HG02973 (cell line): ENCODE measurements at regions not wholly inside any gene's neighbourhood (a gene's known extent, or its start where the extent isn't known, plus 50 kb on each side); places are given as distances from the start of the nearest gene placed in this dataset.

Experiments
- ATAC-seq: cut with Tn5 transposase; IDR thresholded peaks from one replicate; pipeline ENCODE4 v1.9.1; 2021; ENCODE audit warnings: moderate library complexity; ENCODE audit not compliant: unreplicated experiment

DNA sequence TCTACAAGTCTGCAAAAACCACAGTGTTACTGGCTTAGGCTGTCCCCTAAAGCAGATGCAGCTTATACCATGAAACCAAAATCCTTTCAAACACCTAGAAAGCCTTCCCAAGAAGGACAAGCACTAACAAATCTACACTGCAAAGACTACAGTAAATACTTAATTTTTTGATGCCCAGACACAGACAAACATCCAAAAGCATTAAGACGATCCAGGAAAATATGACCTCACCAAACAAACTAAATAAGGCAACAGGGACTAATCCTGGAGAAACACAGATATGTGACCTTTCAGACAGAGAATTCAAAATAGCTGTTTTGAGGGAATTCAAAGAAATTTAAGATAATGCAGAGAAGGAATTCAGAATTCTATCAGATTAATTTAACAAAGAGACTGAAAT is 423.5 kb downstream of the COL12A1 start:
- ATAC-seq = no peak

DNA sequence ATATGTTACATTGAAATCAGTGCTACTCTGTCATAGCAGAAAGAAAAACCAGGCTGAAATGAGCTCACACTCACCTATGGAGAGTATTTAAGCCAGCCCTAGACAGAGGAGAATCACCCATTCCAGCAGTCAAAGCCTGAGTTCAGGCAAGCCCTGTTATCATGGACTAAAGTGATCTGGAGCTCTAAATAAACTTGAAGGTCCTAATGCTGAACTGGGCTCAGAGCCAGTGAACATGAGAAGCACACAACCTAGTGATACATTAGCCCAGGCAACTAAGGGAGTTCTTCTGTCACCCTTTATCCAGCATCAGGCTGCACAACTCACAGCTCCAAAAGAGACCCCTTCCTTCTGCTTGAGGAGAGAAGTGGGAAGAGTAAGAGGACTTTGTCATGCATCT is 425.0 kb downstream of the COL12A1 start:
- no peak for ATAC-seq

DNA sequence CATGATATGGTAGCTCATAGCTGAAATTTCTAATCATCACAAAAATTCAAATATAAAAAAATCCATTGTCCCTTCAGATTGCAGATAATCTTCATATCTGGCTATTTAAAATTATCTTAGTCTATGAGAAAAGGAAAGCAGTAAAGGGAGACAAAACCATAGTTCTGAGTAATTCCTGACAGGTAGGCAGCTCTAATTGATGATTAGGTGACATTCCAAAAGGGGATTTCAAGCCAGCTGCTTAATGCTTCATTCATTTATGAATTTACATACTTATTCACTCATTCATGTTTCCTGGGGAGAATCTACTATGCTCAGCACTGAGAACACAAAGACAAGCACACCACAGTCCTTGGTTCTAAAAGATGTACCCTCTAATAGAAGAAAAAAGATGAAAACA is 437.1 kb downstream of the COL12A1 start:
- no peak for ATAC-seq

DNA sequence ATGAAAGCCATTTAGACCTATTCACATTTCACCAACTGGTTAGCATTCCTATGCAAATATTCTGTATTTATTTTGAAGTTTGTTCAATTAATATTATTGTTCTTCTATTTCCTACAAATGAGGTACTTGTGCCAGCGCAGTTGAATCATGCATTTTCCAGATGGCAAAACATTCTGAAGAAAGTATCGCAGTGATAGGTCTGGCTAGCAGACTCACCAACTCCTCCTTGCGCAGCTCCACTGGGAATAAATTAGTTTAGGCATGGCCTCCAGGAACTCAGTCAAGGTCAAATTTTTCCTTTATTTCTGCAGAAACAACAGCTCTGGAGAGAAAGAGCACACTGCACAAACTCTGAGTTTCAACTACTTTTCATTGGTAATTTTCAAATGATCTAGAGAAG is 437.7 kb downstream of the COL12A1 start:
- no peak for ATAC-seq

DNA sequence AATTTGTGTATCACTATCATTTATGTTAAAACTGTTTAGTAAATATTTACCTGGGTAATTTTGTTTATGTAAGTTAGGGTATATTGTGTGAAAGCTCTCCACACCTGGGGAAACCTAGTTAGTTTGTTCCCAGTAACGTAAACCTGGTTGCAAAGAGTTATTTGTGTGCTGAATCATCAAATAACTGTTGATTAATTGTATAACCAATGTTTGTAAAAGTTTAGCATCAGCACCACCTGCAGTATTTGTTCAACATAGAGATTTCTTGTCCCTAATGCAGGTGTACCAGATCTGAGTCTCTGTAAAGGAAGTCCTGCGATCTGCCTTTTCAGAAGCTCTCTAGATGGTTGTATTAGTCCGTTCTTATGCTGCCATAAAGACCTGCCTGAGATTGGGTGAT is 440.4 kb downstream of the COL12A1 start:
- ATAC-seq = no peak

DNA sequence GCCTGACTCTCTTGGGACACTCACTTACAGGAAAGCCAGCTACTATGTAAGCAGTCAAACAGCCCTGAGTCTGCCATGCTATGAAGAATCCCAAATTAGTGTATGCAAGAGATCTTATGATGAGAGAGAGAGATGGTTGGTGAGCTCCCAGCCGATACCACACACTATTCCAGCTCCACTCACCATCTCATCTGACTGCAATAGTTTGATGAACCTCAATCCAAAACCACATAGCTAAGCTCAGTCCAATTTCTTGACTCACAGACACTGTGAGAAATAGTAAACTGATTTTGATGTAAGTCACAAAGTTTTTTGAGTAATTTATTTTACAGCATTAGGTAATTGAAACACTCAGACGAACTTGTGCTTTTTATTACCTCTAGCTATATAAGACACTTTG is 441.4 kb downstream of the COL12A1 start:
- no peak for ATAC-seq

DNA sequence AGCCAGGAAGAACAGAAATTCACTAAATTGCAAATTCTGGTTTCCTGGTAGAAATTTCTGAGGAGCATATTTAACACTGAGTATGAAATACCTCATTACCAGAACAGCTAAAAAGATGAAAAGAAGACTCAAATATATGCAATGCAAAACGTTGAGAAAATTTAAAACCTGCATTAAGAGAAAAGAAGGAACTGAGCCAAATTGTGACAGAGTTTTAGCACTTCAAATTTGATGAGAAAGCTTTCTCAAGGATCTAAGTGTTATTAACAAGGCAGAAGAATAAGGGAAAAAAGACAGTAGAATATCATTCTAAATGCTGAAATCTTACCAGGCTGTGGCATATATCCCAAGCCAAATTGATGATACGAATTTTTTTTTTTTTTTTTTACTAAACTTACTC is 443.0 kb downstream of the COL12A1 start:
- ATAC-seq = no peak

DNA sequence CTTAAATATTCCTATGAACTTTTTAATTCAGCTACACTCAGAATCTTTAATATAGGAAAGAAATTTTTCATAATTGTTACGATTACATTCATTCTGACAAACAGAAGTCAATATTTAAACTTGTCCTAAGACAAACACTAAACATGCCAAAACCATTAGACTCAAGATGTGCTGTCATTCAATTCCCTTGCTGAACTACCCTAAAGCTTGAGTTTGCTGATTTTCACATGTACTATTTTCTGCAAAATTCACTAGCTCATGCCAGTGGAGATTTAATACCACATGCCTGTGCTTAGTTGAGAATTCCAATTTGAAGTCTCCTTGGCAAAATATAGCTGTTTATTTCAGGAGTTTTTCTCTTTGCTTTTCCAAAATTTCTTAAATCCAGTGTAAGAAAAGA is 448.0 kb downstream of the COL12A1 start:
- no peak for ATAC-seq

DNA sequence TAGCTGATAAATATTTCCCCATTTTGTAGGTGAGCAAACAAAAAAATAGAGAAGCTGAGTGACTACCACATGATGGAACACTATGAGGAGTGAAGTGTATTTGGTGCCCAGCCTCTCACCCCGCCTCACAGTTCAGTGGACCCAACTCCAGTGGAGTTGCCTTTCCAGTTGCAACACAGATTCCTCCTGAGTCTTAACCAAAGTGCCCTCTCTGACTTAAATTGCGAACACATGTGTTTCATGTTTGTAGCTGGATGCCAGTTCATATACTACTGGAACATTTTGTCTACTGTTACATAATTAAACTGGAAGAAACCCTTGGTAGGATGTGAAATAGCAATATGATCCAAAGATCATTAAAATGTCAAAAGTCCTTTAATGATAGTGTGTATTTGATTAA is 448.9 kb downstream of the COL12A1 start:
- no peak for ATAC-seq

DNA sequence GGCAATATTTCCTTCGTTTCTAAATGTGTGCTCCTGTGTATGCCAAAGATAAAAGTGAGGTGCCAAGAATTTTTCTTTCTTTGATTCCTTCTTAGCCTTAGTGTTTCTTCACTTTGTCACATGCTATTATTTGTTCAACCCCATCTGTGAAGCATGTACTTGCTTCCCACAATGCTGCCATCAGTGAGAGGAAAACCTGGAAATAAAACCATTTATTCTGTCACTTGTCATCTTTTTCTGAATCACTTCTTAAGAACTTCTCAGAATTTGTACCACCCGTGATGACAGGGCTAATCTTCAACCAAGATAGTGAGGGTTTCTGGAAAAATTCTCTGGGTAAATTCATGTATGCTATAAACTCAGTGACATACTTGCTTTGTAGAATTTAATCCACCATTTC is 450.1 kb downstream of the COL12A1 start:
- ATAC-seq = no peak

DNA sequence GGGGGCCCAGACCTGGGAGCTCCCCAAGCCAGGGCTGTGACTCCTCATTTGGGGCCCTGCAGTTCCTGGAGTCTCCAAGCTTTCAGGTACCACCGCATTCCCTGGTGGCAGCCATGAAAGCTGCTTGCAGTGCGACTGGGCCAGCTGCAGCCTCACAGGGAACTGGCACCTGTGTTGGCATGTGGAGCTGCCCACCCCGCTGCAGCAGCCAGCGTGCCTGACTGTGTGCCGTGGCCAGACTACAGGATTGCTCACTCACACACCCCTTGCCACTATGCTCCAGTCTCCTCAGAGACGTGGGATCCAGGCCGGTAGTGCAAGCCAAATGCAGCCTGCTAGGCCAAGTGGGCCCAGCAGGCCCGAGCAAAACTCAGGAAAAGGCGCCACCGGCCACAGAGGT is 450.7 kb downstream of the COL12A1 start:
- no peak for ATAC-seq

DNA sequence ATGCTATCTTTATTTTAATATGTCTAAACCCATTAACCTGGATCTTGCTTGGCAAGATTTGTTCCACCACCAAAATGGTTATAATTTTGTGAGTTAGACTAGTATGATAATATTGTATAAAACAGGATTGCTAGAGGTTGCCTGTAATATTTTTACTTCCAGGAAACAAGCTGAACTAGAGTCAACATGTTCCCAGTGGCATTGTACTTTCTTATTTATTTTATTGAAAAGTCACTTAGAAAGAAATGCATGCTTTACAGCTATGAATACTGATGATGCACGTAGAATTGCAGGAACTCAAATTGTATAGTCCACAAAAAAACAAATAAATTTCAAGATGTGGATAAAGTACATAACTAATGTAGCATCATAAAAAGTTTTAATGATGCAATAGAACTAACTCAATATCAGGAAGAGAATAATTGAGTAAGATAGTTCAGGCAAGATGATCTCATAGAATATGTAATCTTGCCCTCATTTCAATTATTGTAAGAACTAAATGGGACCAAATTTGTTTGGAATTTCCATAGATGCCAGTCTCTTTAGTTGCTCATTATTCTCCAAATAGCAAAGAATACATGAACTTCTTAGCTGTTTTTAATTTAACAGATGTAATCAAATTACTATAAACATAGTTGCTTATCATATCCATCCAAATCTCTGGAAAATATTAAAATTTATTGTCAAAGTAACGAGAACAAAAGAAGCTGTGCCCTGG is 451.8 kb downstream of the COL12A1 start:
- no peak for ATAC-seq

DNA sequence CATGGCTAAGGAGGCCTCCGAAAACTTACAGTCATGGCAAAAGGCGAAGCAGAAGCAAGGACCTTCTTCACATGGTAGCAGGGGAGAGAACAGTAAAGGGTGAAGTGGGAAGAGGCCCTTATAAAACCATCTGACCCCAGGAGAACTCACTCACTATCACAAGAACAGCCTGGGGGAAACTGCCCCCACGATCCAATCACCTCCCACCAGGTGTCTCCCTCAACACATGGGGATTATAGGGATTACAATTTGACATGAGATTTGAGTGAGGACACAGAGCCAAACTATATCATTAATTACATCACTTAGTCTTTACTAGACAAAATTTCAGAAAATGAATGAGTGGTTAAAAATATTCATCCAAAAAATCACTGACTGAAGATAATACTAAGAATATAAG is 453.6 kb downstream of the COL12A1 start:
- ATAC-seq = no peak

DNA sequence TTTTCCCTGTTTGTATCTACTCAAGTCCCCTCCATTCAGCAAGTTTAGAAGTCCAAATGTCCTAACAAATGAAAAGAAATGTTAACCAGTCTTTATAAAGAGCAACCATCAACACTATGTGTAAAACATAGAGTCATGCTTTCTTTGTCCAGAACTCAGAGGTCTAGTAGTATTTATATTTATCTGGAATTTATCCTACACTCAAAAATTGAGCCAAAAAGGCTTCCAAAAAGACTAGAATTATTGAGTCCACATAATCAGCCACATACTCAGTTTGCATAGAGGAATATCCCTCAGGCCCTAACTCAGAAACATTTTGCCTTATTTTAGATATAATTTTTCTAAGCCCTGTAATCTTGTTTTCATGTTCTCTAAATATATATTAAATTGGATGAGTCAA is 455.0 kb downstream of the COL12A1 start:
- no peak for ATAC-seq

DNA sequence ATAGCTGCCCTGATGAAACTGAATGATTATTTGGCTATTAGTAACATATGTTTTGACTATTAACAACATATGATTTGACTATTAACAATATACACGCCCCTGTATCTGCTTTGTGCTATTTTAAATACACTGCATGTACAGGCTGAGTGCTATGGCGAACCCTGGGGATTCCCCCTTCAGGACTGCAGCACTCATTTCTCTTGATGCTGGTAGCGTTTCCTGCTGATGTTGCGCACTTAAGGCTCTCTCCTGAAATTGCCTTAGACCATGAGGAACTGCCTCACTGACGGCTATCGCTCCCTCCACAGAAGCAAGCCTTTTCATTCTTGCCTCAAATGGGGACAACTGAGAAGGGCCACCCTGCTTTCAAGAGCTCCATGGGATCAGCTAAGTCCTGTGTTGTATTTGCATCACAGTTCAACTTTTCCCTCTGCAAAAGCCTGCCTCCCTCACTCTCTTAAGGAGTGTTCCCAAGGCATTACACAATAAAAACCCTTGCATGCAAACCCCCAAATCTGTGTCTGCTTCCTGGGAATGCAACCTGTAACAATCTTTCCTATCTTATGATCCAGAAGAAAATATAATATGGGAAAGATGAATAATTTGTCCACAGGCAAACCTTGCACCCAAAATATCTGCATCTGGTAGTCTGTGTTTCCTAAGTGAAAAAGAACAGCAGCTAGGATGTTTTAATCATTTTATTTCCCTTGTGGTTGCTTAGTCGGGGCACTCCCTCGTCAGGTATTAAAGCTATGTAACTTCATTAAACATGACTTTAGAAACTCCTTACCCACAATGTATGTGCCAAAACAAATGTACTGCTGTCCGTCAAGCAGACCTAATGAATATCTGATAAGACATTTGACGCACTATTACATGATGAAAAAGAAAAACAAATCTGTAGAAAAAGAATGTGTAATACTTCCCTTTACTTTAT is 456.4 kb downstream of the COL12A1 start:
- ATAC-seq = peak; percentile 60

DNA sequence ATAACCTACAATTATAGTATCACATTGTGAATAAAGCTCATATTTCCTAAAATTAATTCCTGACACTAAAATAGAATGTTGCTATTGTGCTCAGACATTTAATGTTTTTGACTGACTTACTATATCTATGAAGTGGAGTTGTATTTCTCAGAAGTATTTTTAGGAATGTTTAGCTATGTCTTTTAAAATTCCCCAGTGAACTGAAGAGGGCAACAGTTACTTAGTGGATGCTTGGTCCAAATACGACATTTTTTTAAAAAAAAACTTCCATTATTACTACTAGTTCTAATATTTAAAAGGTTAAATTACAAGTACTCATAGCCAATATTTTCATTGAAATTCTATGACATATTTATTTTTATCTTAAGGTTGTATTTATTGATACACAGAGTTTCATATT is 460.2 kb downstream of the COL12A1 start:
- ATAC-seq = no peak

DNA sequence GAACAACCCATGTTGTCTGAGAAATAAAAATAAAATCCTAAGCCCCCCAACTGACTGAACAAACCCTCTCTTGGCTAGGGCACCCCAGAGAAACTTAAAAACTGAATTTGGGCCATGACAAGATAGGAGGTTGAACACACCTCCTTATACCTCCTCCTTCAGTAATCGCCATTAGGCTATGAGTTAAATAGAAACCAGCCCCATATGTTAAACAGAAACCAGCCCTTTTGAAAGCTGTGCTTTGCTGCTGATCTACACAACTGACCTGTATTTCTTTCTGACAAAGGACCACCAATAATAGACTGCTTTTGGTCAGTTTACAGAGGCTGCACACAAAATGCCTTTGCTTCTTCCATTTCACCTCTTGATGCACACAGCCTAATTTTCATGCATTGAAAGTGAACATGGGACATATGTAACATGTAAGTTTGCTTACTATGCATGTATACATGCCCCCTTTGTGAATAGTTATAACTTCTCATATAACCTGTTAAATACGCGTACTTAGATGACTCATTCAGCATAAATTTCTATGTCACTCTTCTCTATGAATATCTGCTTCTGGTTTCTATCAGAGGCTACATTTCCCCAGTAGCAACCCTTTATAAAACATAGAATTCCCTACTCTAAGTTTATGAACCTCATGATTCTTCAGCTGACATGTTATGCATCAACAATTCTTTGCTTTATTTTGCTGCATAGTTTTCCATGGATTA is 462.9 kb downstream of the COL12A1 start:
- ATAC-seq = peak; percentile 92

DNA sequence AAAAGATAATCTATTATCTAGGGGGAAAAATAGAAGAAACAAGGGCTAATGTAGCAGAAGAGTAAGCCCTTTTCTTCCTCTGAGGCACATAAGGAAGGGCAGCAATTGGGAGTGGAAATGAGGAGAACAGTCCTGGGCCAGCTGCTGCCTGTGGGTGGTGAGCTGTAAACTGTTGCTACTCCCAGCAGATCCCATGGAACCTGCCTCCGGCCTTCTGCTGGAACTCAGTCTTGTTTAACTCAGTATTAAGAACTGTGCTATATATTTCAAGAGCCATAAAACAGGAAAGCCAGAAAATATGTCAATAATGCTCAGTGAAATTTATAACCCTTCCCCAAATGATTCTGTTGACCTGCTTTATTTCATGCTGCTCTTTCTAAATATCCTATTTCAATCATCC is 464.2 kb downstream of the COL12A1 start:
- no peak for ATAC-seq

DNA sequence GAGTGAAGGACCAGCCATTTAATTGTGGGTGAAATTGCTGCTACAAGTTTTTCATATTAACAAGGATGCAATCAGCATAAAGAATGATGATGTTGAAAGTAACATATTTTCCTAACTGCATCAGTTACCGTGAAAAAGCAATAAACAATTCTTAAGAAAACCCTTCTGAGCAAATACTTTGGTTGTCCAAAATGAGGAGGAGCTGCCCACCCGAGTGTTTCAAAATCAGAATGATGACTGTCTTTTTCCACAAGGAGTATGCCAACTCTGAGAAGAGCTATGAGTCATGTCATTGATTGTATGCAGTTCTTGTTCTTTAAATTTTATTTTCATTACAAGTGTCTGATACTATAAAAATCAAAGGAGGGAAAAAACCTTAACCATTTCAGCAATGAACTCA is 470.5 kb downstream of the COL12A1 start:
- no peak for ATAC-seq

DNA sequence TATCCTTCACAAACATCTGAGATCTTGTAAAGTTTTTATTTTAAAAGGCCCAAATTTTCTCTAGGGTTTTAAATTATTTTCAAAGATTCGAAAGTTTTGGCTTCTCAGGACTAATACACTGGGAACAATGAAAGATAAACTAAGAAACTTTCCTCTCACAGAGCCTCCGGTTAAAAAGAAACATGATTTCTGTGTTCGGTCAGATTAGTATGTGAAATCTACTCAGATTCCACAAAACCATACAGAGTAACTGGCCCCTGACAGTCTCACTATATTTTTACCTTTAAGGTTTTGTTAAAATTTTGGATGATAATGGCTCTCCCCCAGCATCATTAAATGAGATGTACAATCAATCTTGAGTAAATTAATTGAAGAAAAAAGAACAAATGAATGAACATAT is 471.0 kb downstream of the COL12A1 start:
- no peak for ATAC-seq

DNA sequence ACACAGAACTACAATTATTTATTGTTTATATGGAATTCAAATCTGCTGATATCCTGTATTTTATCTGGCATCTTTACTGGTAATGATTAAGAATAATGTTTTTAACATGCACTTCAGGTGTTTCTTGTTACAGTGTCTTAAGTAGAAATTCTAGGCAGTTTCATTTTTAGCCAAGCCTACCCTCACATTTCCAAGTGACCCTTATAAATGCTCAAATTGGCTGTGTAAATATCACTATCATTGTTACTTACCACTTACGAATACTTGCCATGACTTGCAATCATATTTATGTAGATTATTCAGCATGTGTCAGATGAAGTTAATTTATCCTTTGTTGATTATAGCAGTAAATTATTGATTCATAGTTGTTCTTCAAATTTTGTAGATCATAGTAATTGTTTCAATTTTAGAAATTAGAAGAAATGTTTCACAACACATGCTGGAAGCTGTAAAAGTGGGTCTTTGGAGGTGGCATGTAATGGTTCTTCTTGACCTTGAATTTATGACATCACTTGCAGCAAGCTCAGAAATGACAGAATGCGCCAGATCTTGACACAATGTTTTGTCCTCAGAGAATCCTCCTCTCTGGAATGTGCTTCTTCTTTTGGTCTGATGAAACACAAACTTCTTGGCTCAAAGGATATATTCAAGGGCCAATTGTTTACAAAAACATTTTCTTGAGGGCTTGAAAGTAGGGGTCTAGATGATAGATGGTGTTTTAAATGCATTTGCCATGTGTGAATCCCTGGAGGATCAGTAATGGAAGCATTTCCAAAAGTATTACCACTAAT is 471.8 kb downstream of the COL12A1 start:
- no peak for ATAC-seq
